GM12878 (cell line): ENCODE measurements at regions not wholly inside any gene's neighbourhood (a gene's known extent, or its start where the extent isn't known, plus 50 kb on each side); places are given as distances from the start of the nearest gene placed in this dataset.

Experiments
- ATAC-seq: fragments of 200-7000 bp; cut with Tn5 transposase; 3 replicates; pipeline ENCODE4 v1.9.1; 2020; ENCODE audit warnings: mild to moderate bottlenecking, moderate library complexity
- BruUV-seq: library from RNA; stranded (reverse); fragments of 400-500 nt; replicated peaks from 2 replicates; lab custom pipeline; 2021; lab: Mats Ljungman, UMichigan
- CTCF ChIA-PET: fragments of 300-600 bp; sonication (Branson Sonifier 250); formaldehyde crosslinking; extraction: SDS; loops from one replicate; lab custom pipeline; 2021; ENCODE audit warnings: inconsistent platforms; lab: Yijun Ruan, JAX
- POLR2A ChIA-PET: fragments of 350-600 bp; formaldehyde crosslinking; extraction: SDS; loops from one replicate; lab custom pipeline; 2021; ENCODE audit warnings: inconsistent platforms; lab: Charles Lee
- RAD21 ChIA-PET: fragments of 300-600 bp; sonication (Branson Sonifier 250); formaldehyde crosslinking; loops from one replicate; lab custom pipeline; 2023; ENCODE audit warnings: antibody characterized with exemption; ENCODE audit not compliant: unreplicated experiment; lab: Charles Lee
- SMC1A ChIA-PET: fragments of 300-600 bp; sonication (Branson Sonifier 250); formaldehyde crosslinking; loops from one replicate; lab custom pipeline; 2023; ENCODE audit not compliant: unreplicated experiment, uncharacterized antibody; lab: Charles Lee
- DNase-seq: peaks from one replicate; pipeline ENCODE4 v3.0.0-alpha.2; 2011; ENCODE audit warnings: low read depth, low spot score
- FAIRE-seq: peaks from 3 replicates; lab custom pipeline; 2011; peaks lifted over from hg19 to GRCh38; lab: Jason Lieb, UNC
- H2AFZ ChIP-seq: 2 replicates; pipeline ENCODE4 v1.6.0; 2011; ENCODE audit warnings: low read depth, low read length, control low read depth; ENCODE audit not compliant: control insufficient read depth
- H3K27ac ChIP-seq: 2 replicates; pipeline ENCODE4 v1.5.1; 2011; ENCODE audit warnings: control low read depth; ENCODE audit not compliant: control insufficient read depth, insufficient read depth
- H3K27me3 ChIP-seq, 2 experiments: replicated peaks in 1 of 2; 2 replicates each; pipeline versions ENCODE4 v1.6.0 to v1.6.1; 2011; ENCODE audit warnings: low read length in 1 of 2; ENCODE audit not compliant: control insufficient read depth in 2 of 2, insufficient read depth in 2 of 2
- H3K36me3 ChIP-seq, 2 experiments: 2 replicates each; pipeline ENCODE4 v1.5.1; 2011; ENCODE audit warnings: low read length in 1 of 2; ENCODE audit not compliant: control insufficient read depth in 2 of 2, insufficient read depth in 2 of 2
- H3K4me1 ChIP-seq: 2 replicates; pipeline ENCODE4 v1.6.1; 2011; ENCODE audit warnings: mild to moderate bottlenecking, low read length, moderate library complexity, mixed read lengths; ENCODE audit not compliant: control insufficient read depth, insufficient read depth
- H3K4me2 ChIP-seq: 2 replicates; pipeline ENCODE4 v1.6.0; 2011; ENCODE audit warnings: control low read depth; ENCODE audit not compliant: control insufficient read depth, insufficient read depth
- H3K4me3 ChIP-seq: fragments of 200-600 bp; sonication (generic); 2 replicates; pipeline ENCODE4 v1.5.1; 2016
- H3K79me2 ChIP-seq: 2 replicates; pipeline ENCODE4 v1.6.0; 2011; ENCODE audit warnings: low read length; ENCODE audit not compliant: control insufficient read depth, insufficient read depth
- H3K9ac ChIP-seq: 2 replicates; pipeline ENCODE4 v1.8.0; 2011; ENCODE audit warnings: low read length, control low read depth, mixed read lengths; ENCODE audit not compliant: control insufficient read depth, insufficient read depth
- H3K9me3 ChIP-seq: replicated peaks from 3 replicates; pipeline ENCODE4 v1.5.1; 2011; ENCODE audit warnings: mild to moderate bottlenecking, low read length; ENCODE audit not compliant: control insufficient read depth, insufficient read depth
- H4K20me1 ChIP-seq: 2 replicates; pipeline ENCODE4 v1.6.0; 2011; ENCODE audit not compliant: control insufficient read depth, insufficient read depth
- BCL11A ChIP-seq: IDR thresholded peaks from 2 replicates; pipeline ENCODE4 v1.6.1; 2011; ENCODE audit warnings: low read depth, low read length
- BRCA1 ChIP-seq: IDR thresholded peaks from 2 replicates; pipeline ENCODE4 v1.6.1; 2011; ENCODE audit warnings: low read depth, low read length, improper control_type of control experiment
- E2F4 ChIP-seq: IDR thresholded peaks from 2 replicates; pipeline ENCODE4 v1.6.1; 2012; ENCODE audit warnings: low read depth, low read length, improper control_type of control experiment
- FOXK2 ChIP-seq: fragments of 450-650 bp; IDR thresholded peaks from 2 replicates; pipeline ENCODE4 v1.6.1; 2017; ENCODE audit warnings: mild to moderate bottlenecking, moderate library complexity
- GABPA ChIP-seq: IDR thresholded peaks from 2 replicates; pipeline ENCODE4 v1.6.1; 2014; ENCODE audit warnings: antibody characterized with exemption, low read depth, mild to moderate bottlenecking, inconsistent platforms
- KAT2A ChIP-seq: conservative IDR thresholded peaks from 2 replicates; pipeline ENCODE4 v1.6.1; 2011; ENCODE audit warnings: low read depth, low read length; ENCODE audit not compliant: control insufficient read depth
- MYB ChIP-seq: fragments of 150-350 bp; IDR thresholded peaks from 2 replicates; pipeline ENCODE4 v1.6.1; 2014; ENCODE audit warnings: mild to moderate bottlenecking, low read depth, low read length, borderline replicate concordance
- PML ChIP-seq: IDR thresholded peaks from 2 replicates; pipeline ENCODE4 v1.6.1; 2012; ENCODE audit warnings: low read length, inconsistent platforms
- SIX5 ChIP-seq: IDR thresholded peaks from 2 replicates; pipeline ENCODE4 v1.6.1; 2011; ENCODE audit warnings: mild to moderate bottlenecking, low read depth, low read length, moderate library complexity; ENCODE audit not compliant: severe bottlenecking
- SMARCA5 ChIP-seq: fragments of 450-650 bp; IDR thresholded peaks from 2 replicates; pipeline ENCODE4 v1.6.1; 2017; ENCODE audit warnings: mild to moderate bottlenecking
- SUPT20H ChIP-seq: IDR thresholded peaks from 2 replicates; pipeline ENCODE4 v1.6.1; 2011; ENCODE audit warnings: low read depth, mild to moderate bottlenecking, low read length, moderate library complexity, borderline replicate concordance; ENCODE audit not compliant: control insufficient read depth
- SUZ12 ChIP-seq: fragments of 200-600 bp; sonication (generic); IDR thresholded peaks from one replicate; pipeline ENCODE4 v1.6.1; 2018; ENCODE audit warnings: antibody characterized with exemption, mild to moderate bottlenecking; ENCODE audit not compliant: unreplicated experiment
- ZBED1 ChIP-seq: IDR thresholded peaks from 2 replicates; pipeline ENCODE4 v1.6.1; 2016; ENCODE audit warnings: borderline replicate concordance
- ZNF622 ChIP-seq: fragments of 450-650 bp; IDR thresholded peaks from 2 replicates; pipeline ENCODE4 v1.6.1; 2017; ENCODE audit warnings: mild to moderate bottlenecking, inconsistent platforms
- WGBS: methylation state at CpG from one replicate; pipeline ENCODE4 v1.1.6; 2016; ENCODE audit warnings: low lambda C conversion rate; ENCODE audit not compliant: insufficient replicate concordance, insufficient coverage; ENCODE audit errors: missing lambda C conversion rate; 5-methylcytosine and 5-hydroxymethylcytosine counted together
- in situ Hi-C: fragments of 300-500 bp; cut with MboI; formaldehyde crosslinking; loops from 9 replicates; pipeline ENCODE4 v1.14.3; 2018; ENCODE audit warnings: mixed read lengths
- intact Hi-C: fragments of 100-400 bp; cut with micrococcal nuclease; formaldehyde crosslinking; loops from one replicate; pipeline ENCODE4 v1.14.2; 2022; ENCODE audit not compliant: unreplicated experiment
- TF ChIP-seq, protein P1 (sequence below): IDR thresholded peaks from 2 replicates; pipeline ENCODE4 v1.6.1; 2011; ENCODE audit warnings: borderline replicate concordance, low read depth, mild to moderate bottlenecking, moderate library complexity, mixed read lengths, low read length; ENCODE audit not compliant: insufficient read depth; ENCODE audit errors: extremely low read length

DNA sequence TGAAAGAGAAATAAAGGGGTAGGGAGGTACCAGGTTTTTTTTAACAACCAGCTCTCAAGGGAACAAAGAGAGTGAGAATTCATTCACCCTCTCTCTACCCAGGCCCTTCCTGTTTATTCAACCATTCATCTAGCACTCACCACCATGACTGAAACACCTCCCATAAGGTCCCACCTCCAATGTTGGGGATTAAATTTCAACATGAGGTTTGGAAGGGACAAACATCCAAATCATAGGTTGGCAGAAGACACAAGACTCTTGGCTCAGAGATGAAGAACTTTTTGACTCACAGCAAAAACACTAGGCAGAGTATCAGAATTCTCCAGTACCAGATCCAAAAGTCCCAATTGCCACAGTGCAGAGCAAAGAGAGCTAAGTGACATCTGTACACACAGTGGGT, 186.3 kb downstream of the EDN1 start:
- ChIA-PET POLR2A (no interaction called here), RAD21 (interaction anchor here (1.3 kb wide), 1 partner anchor 45 kb away, joined by 3 read pairs; no protein-coding TSS in a partner anchor), CTCF (interaction anchor here (1.6 kb wide), 1 partner anchor 28 kb away, joined by 5 read pairs; no protein-coding TSS in a partner anchor), SMC1A (interaction anchor here (0.9 to 1.9 kb wide), 4 partner anchors 11 to 89 kb away, joined by 3 to 5 read pairs (median 3); no protein-coding TSS in a partner anchor)
- Histone ChIP-seq H4K20me1 (no peaks in the 10 kb centered on the region), H3K4me2 (no peak overlapping the region), H3K4me1 (peaks cover 5% of the 10 kb centered on the region; the same call in 1 of the 2 replicates), H3K27me3 (no peaks in the 10 kb centered on the region), H3K9ac (no peak overlapping the region), H3K79me2 (no peaks in the 10 kb centered on the region), H3K4me3 (no peak overlapping the region), H3K27ac (no peak overlapping the region), H2AFZ (peak overlapping the region; percentile 18; the same call in 1 of the 2 replicates), H3K9me3 (no peaks in the 10 kb centered on the region; the same call in 2 of the 3 replicates), H3K36me3 (no peaks in the 10 kb centered on the region)
- FAIRE-seq (no peak), DNase-seq (no peak), ATAC-seq (peak; percentile 17; the same call in 1 of the 3 replicates)
- intact Hi-C loops = no loop called here
- no TSS peak for BruUV-seq
- in situ Hi-C loops = no loop called here
- TF ChIP-seq ZNF622 = no peak

DNA sequence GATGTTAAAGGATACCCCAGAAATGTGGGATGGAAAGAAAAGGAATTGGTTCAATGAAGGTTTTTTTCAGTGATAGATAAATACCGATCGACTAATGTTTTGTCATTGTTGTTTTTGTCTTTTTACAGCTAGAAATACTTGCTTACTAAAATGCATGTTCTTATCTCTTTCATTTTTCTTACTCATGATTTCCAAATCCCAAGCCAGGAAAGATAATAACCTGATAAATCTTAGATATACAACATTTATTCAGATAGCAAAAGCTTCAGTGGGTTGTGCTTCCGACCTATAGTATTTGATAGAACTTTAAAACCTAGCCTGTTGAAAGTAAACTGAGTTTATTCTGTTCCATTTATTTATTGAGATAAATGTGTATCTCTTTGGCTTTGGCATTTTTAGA, 187.5 kb downstream of the EDN1 start:
- POLR2A ChIA-PET = no interaction called here
- RAD21 ChIA-PET = interaction anchor here (1.0 to 1.1 kb wide), 2 partner anchors 27 to 185 kb away, joined by 3 read pairs; no protein-coding TSS in a partner anchor
- TF ChIP-seq SUPT20H = no peak
- TF ChIP-seq, protein P1, sequence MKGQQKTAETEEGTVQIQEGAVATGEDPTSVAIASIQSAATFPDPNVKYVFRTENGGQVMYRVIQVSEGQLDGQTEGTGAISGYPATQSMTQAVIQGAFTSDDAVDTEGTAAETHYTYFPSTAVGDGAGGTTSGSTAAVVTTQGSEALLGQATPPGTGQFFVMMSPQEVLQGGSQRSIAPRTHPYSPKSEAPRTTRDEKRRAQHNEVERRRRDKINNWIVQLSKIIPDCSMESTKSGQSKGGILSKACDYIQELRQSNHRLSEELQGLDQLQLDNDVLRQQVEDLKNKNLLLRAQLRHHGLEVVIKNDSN = no peak
- no peak for TF ChIP-seq BRCA1
- TF ChIP-seq GABPA = no peak
- no peak for TF ChIP-seq ZBED1
- TF ChIP-seq KAT2A = no peak
- TF ChIP-seq SUZ12 = no peak
- no peak for TF ChIP-seq SIX5
- TF ChIP-seq FOXK2 = no peak
- no peak for TF ChIP-seq PML
- no peak for TF ChIP-seq MYB
- TF ChIP-seq E2F4 = no peak
- no peak for TF ChIP-seq BCL11A
- TF ChIP-seq SMARCA5 = no peak

More for the DNA sequence above, 187.5 kb downstream of the EDN1 start:
- in situ Hi-C loops (no loop called here), intact Hi-C loops (no loop called here)
- Histone ChIP-seq H3K9me3 (no peaks in the 10 kb centered on the region; the same call in 2 of the 3 replicates), H3K4me3 (no peak overlapping the region), H3K4me1 (peaks cover 5% of the 10 kb centered on the region; the same call in 1 of the 2 replicates), H3K4me2 (no peak overlapping the region), H3K79me2 (no peaks in the 10 kb centered on the region), H3K27me3 (no peaks in the 10 kb centered on the region), H4K20me1 (no peaks in the 10 kb centered on the region), H3K36me3 (no peaks in the 10 kb centered on the region), H3K9ac (no peak overlapping the region), H2AFZ (no peak overlapping the region), H3K27ac (no peak overlapping the region)
- DNase-seq (no peak), ATAC-seq (no peak), FAIRE-seq (no peak)
- ChIA-PET CTCF (interaction anchor here (0.9 to 1.6 kb wide), 2 partner anchors 10 to 27 kb away, joined by 3 to 5 read pairs; no protein-coding TSS in a partner anchor), SMC1A (interaction anchor here (0.6 to 1.9 kb wide), 3 partner anchors 10 to 26 kb away, joined by 3 to 5 read pairs (median 3); no protein-coding TSS in a partner anchor)
- BruUV-seq = no TSS peak
- 61% methylated on average over 3 of the region's 3 CpGs for WGBS
